Upper lobe of left lung (tissue), 6 donors: ENCODE measurements at regions not wholly inside any gene's neighbourhood (a gene's known extent, or its start where the extent isn't known, plus 50 kb on each side); places are given as distances from the start of the nearest gene placed in this dataset.
"Not testable (repeated sequence)": the region's sequence is repeated elsewhere in the genome, so short reads cannot be mapped to it uniquely, and the experiment has no call there.

ENCODE experiments used
- ATAC-seq, 2 donors: fragments of 200-7000 bp; cut with Tn5 transposase; one replicate each; pipeline ENCODE4 v1.9.1; 2022; ENCODE audit warnings: mild to moderate bottlenecking in 2 of 2, moderate library complexity in 2 of 2; ENCODE audit not compliant: low FRiP score in 2 of 2
- DNase-seq, 2 donors: peaks; one replicate each; pipeline ENCODE4 v3.0.0-alpha.2; 2019 to 2020
- H3K27ac ChIP-seq, 4 donors: fragments of 200-600 bp; sonication (generic); one replicate each; pipeline ENCODE4 v1.5.1; 2016 to 2019
- H3K27me3 ChIP-seq, 4 donors: fragments of 200-600 bp; sonication (generic); one replicate each; pipeline ENCODE4 v1.5.1; 2017 to 2019
- H3K36me3 ChIP-seq, 4 donors: fragments of 200-600 bp; sonication (generic); one replicate each; pipeline ENCODE4 v1.5.1; 2016 to 2019
- H3K4me1 ChIP-seq, 4 donors: fragments of 200-600 bp; sonication (generic); one replicate each; pipeline ENCODE4 v1.5.1; 2018 to 2019
- H3K4me3 ChIP-seq, 4 donors: fragments of 200-600 bp; sonication (generic); one replicate each; pipeline ENCODE4 v1.5.1; 2017 to 2019; ENCODE audit warnings: mild to moderate bottlenecking in 2 of 4, moderate library complexity in 1 of 4
- H3K9me3 ChIP-seq, 4 donors: fragments of 200-600 bp; sonication (generic); one replicate each; pipeline ENCODE4 v1.5.1; 2018 to 2019
- CTCF ChIP-seq, 6 experiments: fragments of 450-650 bp in 4 of 6; fragments of 200-600 bp in 2 of 6; sonication (generic) in 2 of 6; IDR thresholded peaks; one replicate each; pipeline ENCODE4 v1.5.1; 2016 to 2019; ENCODE audit warnings: antibody characterized with exemption in 6 of 6
- EP300 ChIP-seq, 4 donors: sonication (generic); formaldehyde crosslinking; IDR thresholded peaks; one replicate each; pipeline ENCODE4 v1.5.1; 2017; ENCODE audit warnings: antibody characterized with exemption in 4 of 4, control low read depth in 2 of 4
- POLR2A ChIP-seq, 4 donors: fragments of 450-650 bp; IDR thresholded peaks; one replicate each; pipeline ENCODE4 v1.5.1; 2016 to 2017; ENCODE audit warnings: antibody characterized with exemption in 4 of 4, mild to moderate bottlenecking in 2 of 4
- POLR2AphosphoS5 ChIP-seq, 2 donors: sonication (generic); formaldehyde crosslinking; IDR thresholded peaks; one replicate each; pipeline ENCODE4 v1.5.1; 2017; ENCODE audit warnings: antibody characterized with exemption in 2 of 2
- WGBS, 2 donors: methylation state at CpG; one replicate each; pipeline ENCODE4 v1.1.5; 2017 to 2018; 5-methylcytosine and 5-hydroxymethylcytosine counted together
- donor health status: DM: no; HTN: no; CAD: no; lungs with moderate emphysema.
- donor health status: DM: no; HTN: yes; CAD: no; lungs with severe emphysema.

GRCh38 chr7:145462463-145462862 lies 626.6 kb upstream of the TPK1 start:
- no peak for ATAC-seq
- Histone ChIP-seq H3K36me3 (no peaks in the 10 kb centered on the region), H3K9me3 (no peaks in the 10 kb centered on the region), H3K27ac (no peak overlapping the region), H3K4me3 (no peak overlapping the region), H3K27me3 (no peaks in the 10 kb centered on the region), H3K4me1 (no peaks in the 10 kb centered on the region)
- no peak for DNase-seq
- TF ChIP-seq EP300 (IDR thresholded peaks at IDR 0.05), result no peak
- no peak for TF ChIP-seq POLR2AphosphoS5 (IDR thresholded peaks at IDR 0.05)
- no peak for TF ChIP-seq POLR2A (IDR thresholded peaks at IDR 0.05)
- no peak for TF ChIP-seq CTCF (IDR thresholded peaks at IDR 0.05)
- WGBS, 2 donors, result 78 to 86% methylated on average over 4 of the region's 4 CpGs

- WGBS, 2 donors, result 82 to 93% methylated on average over 7 of the region's 7 CpGs
- Histone ChIP-seq H3K27ac (no peak overlapping the region), H3K9me3 (no peaks in the 10 kb centered on the region), H3K4me1 (no peaks in the 10 kb centered on the region), H3K36me3 (no peaks in the 10 kb centered on the region), H3K27me3 (no peaks in the 10 kb centered on the region), H3K4me3 (no peak overlapping the region)
- TF ChIP-seq EP300 (IDR thresholded peaks at IDR 0.05) (no peak), POLR2AphosphoS5 (IDR thresholded peaks at IDR 0.05) (no peak), CTCF (IDR thresholded peaks at IDR 0.05) (no peak), POLR2A (IDR thresholded peaks at IDR 0.05) (no peak)
- DNase-seq (no peak), ATAC-seq (no peak)
Measured at GRCh38 chr7:145434811-145435210, 599.0 kb upstream of the TPK1 start.

GRCh38 chr7:145431834-145432233 lies 596.0 kb upstream of the TPK1 start:
- TF ChIP-seq POLR2AphosphoS5 (IDR thresholded peaks at IDR 0.05) (no peak), POLR2A (IDR thresholded peaks at IDR 0.05) (no peak), EP300 (IDR thresholded peaks at IDR 0.05) (no peak), CTCF (IDR thresholded peaks at IDR 0.05) (no peak)
- Histone ChIP-seq H3K27ac (no peak overlapping the region), H3K4me3 (no peak overlapping the region), H3K9me3 (no peaks in the 10 kb centered on the region), H3K4me1 (no peaks in the 10 kb centered on the region), H3K27me3 (no peaks in the 10 kb centered on the region), H3K36me3 (no peaks in the 10 kb centered on the region)
- no peak for DNase-seq
- WGBS, 2 donors, result 70 to 74% methylated on average over 1 of the region's 1 CpG
- no peak for ATAC-seq

- not testable (repeated sequence) for H3K36me3 ChIP-seq, H3K4me3 ChIP-seq, H3K9me3 ChIP-seq, H3K4me1 ChIP-seq, H3K27me3 ChIP-seq, ATAC-seq, H3K27ac ChIP-seq
- WGBS, 2 donors, result 73 to 91% methylated on average over 2 to 8 of the region's 8 CpGs
- DNase-seq, result peak in 1 of 2 donors; percentile 53
Measured at GRCh38 chr7:145418481-145418880, 582.6 kb upstream of the TPK1 start.

GRCh38 chr7:145411066-145411465 lies 575.2 kb upstream of the TPK1 start:
- Histone ChIP-seq H3K4me1 (no peaks in the 10 kb centered on the region), H3K27ac (no peak overlapping the region), H3K36me3 (no peaks in the 10 kb centered on the region), H3K4me3 (no peak overlapping the region), H3K9me3 (no peaks in the 10 kb centered on the region), H3K27me3 (no peaks in the 10 kb centered on the region)
- 59 to 65% methylated on average over 3 of the region's 3 CpGs for WGBS, 2 donors
- DNase-seq, result no peak
- TF ChIP-seq EP300 (IDR thresholded peaks at IDR 0.05) (no peak), POLR2A (IDR thresholded peaks at IDR 0.05) (no peak), CTCF (IDR thresholded peaks at IDR 0.05) (no peak), POLR2AphosphoS5 (IDR thresholded peaks at IDR 0.05) (no peak)
- ATAC-seq, result no peak
